Immature natural killer cell (primary cell): ENCODE measurements at regions not wholly inside any gene's neighbourhood (a gene's known extent, or its start where the extent isn't known, plus 50 kb on each side); places are given as distances from the start of the nearest gene placed in this dataset.
"Not testable (repeated sequence)": the region's sequence is repeated elsewhere in the genome, so short reads cannot be mapped to it uniquely, and the experiment has no call there.

Experiments
- DNase-seq, 3 donors: peaks; one replicate each; pipeline ENCODE4 v3.0.0; 2022; ENCODE audit warnings: mixed read lengths in 1 of 3
- H3K27ac Mint-ChIP-seq, 6 donors: one replicate each; pipeline ENCODE4 v1.8.0; 2020; ENCODE audit warnings: mixed read lengths in 6 of 6, mild to moderate bottlenecking in 5 of 6, inconsistent platforms in 4 of 6, moderate library complexity in 3 of 6
- H3K27me3 Mint-ChIP-seq, 3 donors: one replicate each; pipeline ENCODE4 v1.8.0; 2020 to 2021; ENCODE audit warnings: low read depth in 3 of 3, mild to moderate bottlenecking in 3 of 3, mixed read lengths in 3 of 3, moderate library complexity in 3 of 3, inconsistent platforms in 1 of 3
- H3K36me3 Mint-ChIP-seq, 3 donors: one replicate each; pipeline ENCODE4 v1.8.0; 2020; ENCODE audit warnings: mixed read lengths in 3 of 3, inconsistent platforms in 2 of 3, mild to moderate bottlenecking in 2 of 3
- H3K4me1 Mint-ChIP-seq, 2 donors: one replicate each; pipeline ENCODE4 v1.8.0; 2020; ENCODE audit warnings: inconsistent platforms in 2 of 2, mild to moderate bottlenecking in 2 of 2, mixed read lengths in 2 of 2, moderate library complexity in 1 of 2
- H3K4me3 Mint-ChIP-seq, 5 donors: one replicate each; pipeline ENCODE4 v1.8.0; 2020; ENCODE audit warnings: mild to moderate bottlenecking in 5 of 5, mixed read lengths in 5 of 5, inconsistent platforms in 3 of 5, moderate library complexity in 3 of 5
- H3K9me3 Mint-ChIP-seq, 6 donors: one replicate each; pipeline ENCODE4 v1.8.0; 2020; ENCODE audit warnings: mild to moderate bottlenecking in 6 of 6, mixed read lengths in 6 of 6, inconsistent platforms in 4 of 6, moderate library complexity in 3 of 6

- H3K4me1 Mint-ChIP-seq = no peaks in the 10 kb centered on the region
- no peak overlapping the region for H3K4me3 Mint-ChIP-seq
- peaks cover 0 to 5% (median 3%) of the 10 kb centered on the region in 3 donors for H3K27me3 Mint-ChIP-seq
- no peaks in the 10 kb centered on the region for H3K36me3 Mint-ChIP-seq
- no peak overlapping the region for H3K27ac Mint-ChIP-seq
- peaks cover 0 to 14% (median 1%) of the 10 kb centered on the region in 6 donors for H3K9me3 Mint-ChIP-seq
- no peak for DNase-seq
Observed at GRCh38 chr2:234699456-234699855, 202.6 kb upstream of the ARL4C start.

- H3K36me3 Mint-ChIP-seq, H3K27me3 Mint-ChIP-seq, H3K4me3 Mint-ChIP-seq, H3K27ac Mint-ChIP-seq, DNase-seq, H3K4me1 Mint-ChIP-seq: not testable (repeated sequence)
- peaks cover 0 to 14% (median 1%) of the 10 kb centered on the region in 6 donors for H3K9me3 Mint-ChIP-seq
Observed at GRCh38 chr2:234697300-234697876, 200.5 kb upstream of the ARL4C start.

- Mint-ChIP-seq H3K4me1 (no peaks in the 10 kb centered on the region), H3K4me3 (no peak overlapping the region), H3K27ac (no peak overlapping the region), H3K36me3 (no peaks in the 10 kb centered on the region), H3K27me3 (peaks cover 0 to 7% (median 7%) of the 10 kb centered on the region in 3 donors), H3K9me3 (peaks cover 0 to 14% (median 1%) of the 10 kb centered on the region in 6 donors)
- DNase-seq = no peak
Observed at GRCh38 chr2:234695981-234696380, 199.1 kb upstream of the ARL4C start.

GRCh38 chr2:234694244-234695013 lies 197.5 kb upstream of the ARL4C start:
- Mint-ChIP-seq H3K4me3 (no peak overlapping the region), H3K36me3 (no peaks in the 10 kb centered on the region), H3K27me3 (peaks cover 0 to 7% (median 7%) of the 10 kb centered on the region in 3 donors), H3K9me3 (peaks cover 0 to 14% (median 1%) of the 10 kb centered on the region in 6 donors), H3K4me1 (no peaks in the 10 kb centered on the region), H3K27ac (no peak overlapping the region)
- DNase-seq = no peak

GRCh38 chr2:234693681-234694190 lies 196.9 kb upstream of the ARL4C start:
- not testable (repeated sequence) for H3K36me3 Mint-ChIP-seq, H3K4me1 Mint-ChIP-seq, H3K27me3 Mint-ChIP-seq, H3K27ac Mint-ChIP-seq, H3K4me3 Mint-ChIP-seq, DNase-seq
- peaks cover 0 to 14% (median 1%) of the 10 kb centered on the region in 6 donors for H3K9me3 Mint-ChIP-seq

GRCh38 chr2:234693191-234693590 lies 196.3 kb upstream of the ARL4C start:
- not testable (repeated sequence) for H3K4me3 Mint-ChIP-seq, H3K36me3 Mint-ChIP-seq, H3K4me1 Mint-ChIP-seq, H3K27ac Mint-ChIP-seq, DNase-seq, H3K27me3 Mint-ChIP-seq
- peaks cover 0 to 14% (median 1%) of the 10 kb centered on the region in 6 donors for H3K9me3 Mint-ChIP-seq

- H3K4me1 Mint-ChIP-seq = no peaks in the 10 kb centered on the region
- H3K27me3 Mint-ChIP-seq = peaks cover 0 to 8% (median 7%) of the 10 kb centered on the region in 3 donors
- no peaks in the 10 kb centered on the region for H3K36me3 Mint-ChIP-seq
- H3K4me3 Mint-ChIP-seq = no peak overlapping the region
- DNase-seq = no peak
- H3K27ac Mint-ChIP-seq = no peak overlapping the region
- peaks cover 0 to 10% (median 0%) of the 10 kb centered on the region in 6 donors for H3K9me3 Mint-ChIP-seq
Observed at GRCh38 chr2:234691968-234692955, 195.4 kb upstream of the ARL4C start.

- H3K4me3 Mint-ChIP-seq = no peak overlapping the region
- peaks cover 0 to 3% (median 0%) of the 10 kb centered on the region in 6 donors for H3K9me3 Mint-ChIP-seq
- peaks cover 0 to 8% (median 6%) of the 10 kb centered on the region in 3 donors for H3K27me3 Mint-ChIP-seq
- H3K4me1 Mint-ChIP-seq = no peaks in the 10 kb centered on the region
- no peak overlapping the region for H3K27ac Mint-ChIP-seq
- DNase-seq = no peak
- H3K36me3 Mint-ChIP-seq = no peaks in the 10 kb centered on the region
Observed at GRCh38 chr2:234691214-234691575, 194.3 kb upstream of the ARL4C start.

GRCh38 chr2:234690569-234691213 lies 193.8 kb upstream of the ARL4C start:
- H3K4me3 Mint-ChIP-seq = no peak overlapping the region
- H3K4me1 Mint-ChIP-seq = no peaks in the 10 kb centered on the region
- peaks cover 0 to 8% (median 6%) of the 10 kb centered on the region in 3 donors for H3K27me3 Mint-ChIP-seq

GRCh38 chr2:234689911-234690379 lies 193.1 kb upstream of the ARL4C start:
- no peak for DNase-seq
- Mint-ChIP-seq H3K27ac (no peak overlapping the region), H3K9me3 (no peaks in the 10 kb centered on the region), H3K36me3 (no peaks in the 10 kb centered on the region), H3K4me1 (no peaks in the 10 kb centered on the region), H3K27me3 (peaks cover 0 to 8% (median 6%) of the 10 kb centered on the region in 3 donors), H3K4me3 (no peak overlapping the region)

More at GRCh38 chr2:234690569-234691213, 193.8 kb upstream of the ARL4C start:
- DNase-seq = no peak
- Mint-ChIP-seq H3K9me3 (no peaks in the 10 kb centered on the region), H3K27ac (no peak overlapping the region), H3K36me3 (no peaks in the 10 kb centered on the region)

GRCh38 chr2:234687718-234688475 lies 191.0 kb upstream of the ARL4C start:
- H3K4me3 Mint-ChIP-seq = no peak overlapping the region
- H3K27me3 Mint-ChIP-seq = peaks cover 0 to 8% (median 5%) of the 10 kb centered on the region in 3 donors
- H3K9me3 Mint-ChIP-seq = peaks cover 0 to 1% (median 0%) of the 10 kb centered on the region in 6 donors

GRCh38 chr2:234686088-234686890 lies 189.4 kb upstream of the ARL4C start:
- Mint-ChIP-seq H3K4me1 (no peaks in the 10 kb centered on the region), H3K27ac (no peak overlapping the region), H3K27me3 (peaks cover 0 to 7% (median 4%) of the 10 kb centered on the region in 3 donors), H3K4me3 (no peak overlapping the region), H3K36me3 (no peaks in the 10 kb centered on the region), H3K9me3 (peaks cover 0 to 1% (median 0%) of the 10 kb centered on the region in 6 donors)
- no peak for DNase-seq

More at GRCh38 chr2:234687718-234688475, 191.0 kb upstream of the ARL4C start:
- DNase-seq = no peak
- Mint-ChIP-seq H3K36me3 (no peaks in the 10 kb centered on the region), H3K4me1 (no peaks in the 10 kb centered on the region), H3K27ac (no peak overlapping the region)
